Tongue (tissue), 1 donor: ENCODE measurements at regions not wholly inside any gene's neighbourhood (a gene's known extent, or its start where the extent isn't known, plus 50 kb on each side); places are given as distances from the start of the nearest gene placed in this dataset.
"Not testable (repeated sequence)": the region's sequence is repeated elsewhere in the genome, so short reads cannot be mapped to it uniquely, and the experiment has no call there.

Source experiments
- DNase-seq: peaks from one replicate; pipeline ENCODE4 v3.0.0-alpha.2; 2015

DNA sequence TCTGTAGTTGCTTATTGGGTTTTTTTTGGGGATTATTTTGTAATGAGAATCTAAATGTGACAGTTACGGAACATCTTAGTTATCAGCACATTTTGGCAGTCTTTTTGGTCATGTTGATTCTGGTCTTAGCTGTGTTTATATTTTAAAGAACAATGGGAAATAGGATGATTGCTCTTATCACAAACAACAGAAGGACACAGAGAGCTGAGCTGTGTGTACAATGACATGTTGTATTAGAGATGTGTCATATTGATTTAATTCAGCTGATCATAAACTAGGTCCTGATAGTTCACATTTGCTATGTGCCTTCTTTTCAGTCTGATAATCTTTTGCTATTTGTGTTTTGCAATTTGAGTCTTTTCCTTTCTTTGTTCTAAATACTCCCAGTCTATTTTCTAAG lies 781.7 kb downstream of the TRHDE start:
- DNase-seq: no peak

DNA sequence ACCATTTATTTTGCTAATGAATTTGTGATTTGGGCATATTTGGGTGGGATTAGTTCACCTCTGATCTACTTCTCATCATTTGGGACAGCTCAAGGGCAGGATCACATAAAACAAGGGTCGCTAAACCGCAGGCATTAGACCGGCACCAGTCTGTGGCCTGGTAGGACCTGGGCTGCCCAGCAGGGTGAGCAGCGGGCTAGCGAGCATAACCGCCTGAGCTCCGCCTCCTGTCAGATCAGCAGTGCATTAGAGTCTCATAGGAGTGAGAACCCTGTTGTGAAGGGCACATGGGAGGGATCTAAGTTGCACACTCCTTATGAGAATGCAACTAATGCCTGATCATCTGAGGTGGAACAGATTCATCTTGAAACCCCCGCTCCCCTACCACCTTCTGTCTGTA lies 785.3 kb downstream of the TRHDE start:
- DNase-seq: no peak

DNA sequence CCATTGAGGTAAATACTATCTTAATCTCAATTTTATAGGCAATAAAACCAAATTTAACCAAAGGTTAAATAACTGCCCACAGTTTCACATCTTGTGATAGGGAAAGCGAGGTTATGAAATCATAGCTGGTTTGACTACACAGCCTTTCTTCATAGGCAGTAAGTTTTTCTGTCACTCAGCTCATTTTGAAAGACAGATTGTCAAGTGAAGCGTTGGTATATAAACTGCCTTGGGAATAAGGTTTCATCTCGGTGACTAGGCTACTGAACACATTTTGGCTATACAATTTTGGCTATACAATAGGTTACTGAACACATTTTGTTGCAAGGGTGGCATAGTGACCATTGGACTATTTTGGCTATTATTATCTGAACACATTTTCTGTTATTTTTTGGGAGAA lies 793.7 kb downstream of the TRHDE start:
- no peak for DNase-seq

DNA sequence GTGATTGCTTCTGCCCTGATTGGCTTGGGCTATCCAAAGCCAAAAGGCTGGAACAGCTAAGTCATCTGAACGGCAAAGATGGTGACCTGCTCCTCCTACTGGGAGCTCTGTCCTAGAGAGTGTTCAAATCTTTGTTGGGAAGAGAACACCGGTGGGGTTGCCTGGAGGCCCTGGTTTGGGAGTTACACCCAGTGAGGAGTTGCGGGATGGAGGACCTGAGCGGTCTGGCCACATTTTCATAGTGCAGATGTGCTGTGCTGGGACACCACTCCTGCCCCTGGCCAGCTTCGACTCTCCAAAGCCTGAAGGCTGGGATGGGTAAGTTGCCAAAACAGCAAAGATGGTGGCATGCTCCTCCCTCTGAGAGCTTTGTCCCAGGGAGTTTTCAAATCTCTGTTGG lies 795.4 kb downstream of the TRHDE start:
- DNase-seq: no peak

DNA sequence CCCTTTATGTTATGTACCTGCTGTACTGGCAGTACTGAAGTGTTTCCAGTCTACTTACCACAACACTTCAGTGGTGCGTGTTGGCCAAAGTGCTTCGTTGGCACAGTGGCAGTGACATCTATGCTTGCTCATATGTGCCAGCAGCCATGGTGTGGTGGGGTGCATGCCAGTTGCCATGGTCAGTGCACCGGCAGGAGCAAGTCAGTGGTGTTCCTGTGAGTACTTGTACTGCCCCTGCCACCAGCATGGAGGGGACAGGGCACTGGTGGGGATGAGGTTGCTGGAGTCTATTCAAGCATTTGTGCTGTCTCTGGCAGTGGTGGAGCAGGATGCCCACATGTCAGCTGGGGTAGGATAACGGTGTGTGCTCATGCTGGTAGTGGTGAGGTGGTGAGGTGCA lies 800.0 kb downstream of the TRHDE start:
- no peak for DNase-seq

DNA sequence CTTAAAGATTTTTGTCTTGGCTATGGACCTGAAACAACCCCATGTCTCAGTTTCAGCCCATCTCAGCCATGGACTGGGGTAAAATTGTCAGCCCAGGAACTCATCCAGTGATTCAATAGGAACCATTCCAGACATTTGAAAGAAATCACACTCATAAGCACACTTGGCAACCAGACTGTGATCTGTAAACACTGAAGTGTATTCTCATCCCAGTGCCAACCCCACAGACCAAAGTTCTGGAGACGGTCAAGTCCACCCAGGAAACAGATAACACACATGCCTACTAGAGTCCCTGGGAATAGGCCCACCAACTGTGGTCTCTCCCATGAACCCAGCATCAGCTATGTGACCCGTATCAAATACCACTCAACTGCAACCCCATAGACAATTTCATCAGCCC lies 804.6 kb downstream of the TRHDE start:
- DNase-seq: no peak

DNA sequence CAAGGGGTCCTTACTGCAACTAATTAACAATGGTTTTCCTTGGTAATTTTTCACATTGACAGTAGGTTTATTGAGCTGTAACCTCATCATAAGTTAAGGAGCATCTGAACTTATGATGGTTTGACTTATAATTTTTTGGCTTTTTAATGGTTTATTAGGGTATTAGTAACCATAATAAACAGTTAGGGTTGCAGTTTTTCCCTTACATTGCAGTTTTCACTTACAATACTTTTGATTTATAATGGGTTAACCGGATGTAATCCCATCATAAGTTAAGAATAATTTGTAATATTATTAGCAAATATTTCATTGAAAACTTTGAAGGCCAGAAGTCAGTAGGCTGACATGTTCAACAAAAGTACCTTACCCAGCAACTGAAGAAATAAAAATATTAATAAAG lies 811.6 kb downstream of the TRHDE start:
- DNase-seq: no peak

DNA sequence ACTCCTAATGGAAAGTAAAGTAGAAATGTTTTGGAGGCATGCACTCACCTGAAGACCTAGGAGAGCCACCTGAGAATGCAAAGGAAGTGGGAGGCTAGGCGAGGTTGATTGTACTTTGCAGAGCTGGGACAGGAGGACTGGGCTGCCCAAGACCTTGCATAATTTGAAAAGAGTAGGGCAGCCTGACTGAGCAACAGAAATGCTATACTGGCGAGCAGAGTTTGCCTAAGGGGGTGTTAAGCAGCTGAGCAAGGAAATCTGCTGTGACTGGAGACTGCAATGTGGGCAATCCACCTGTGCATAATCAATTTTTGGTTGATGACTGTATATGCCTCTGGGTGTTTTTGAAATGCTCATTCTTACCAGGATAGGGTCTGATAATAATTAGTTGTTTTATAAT lies 834.1 kb downstream of the TRHDE start:
- DNase-seq: no peak

DNA sequence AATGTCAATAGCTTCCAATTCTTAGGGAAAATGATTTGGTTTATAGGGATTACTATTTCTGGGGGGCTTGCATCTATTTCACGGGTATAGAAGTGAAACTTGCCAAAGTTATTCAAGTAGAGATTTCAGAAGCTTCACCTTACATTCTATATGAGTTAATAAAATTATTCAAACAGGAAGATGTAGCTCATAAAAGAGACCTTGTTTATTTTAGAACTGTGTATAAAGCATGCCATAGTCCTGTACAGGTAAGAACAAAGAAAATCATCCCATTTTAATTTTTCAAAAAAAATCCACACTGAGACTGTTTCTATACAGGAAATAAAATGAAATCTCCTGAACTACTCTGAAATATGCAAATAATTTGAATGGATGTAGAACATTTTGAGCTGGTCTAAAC lies 834.7 kb downstream of the TRHDE start:
- DNase-seq: no peak

DNA sequence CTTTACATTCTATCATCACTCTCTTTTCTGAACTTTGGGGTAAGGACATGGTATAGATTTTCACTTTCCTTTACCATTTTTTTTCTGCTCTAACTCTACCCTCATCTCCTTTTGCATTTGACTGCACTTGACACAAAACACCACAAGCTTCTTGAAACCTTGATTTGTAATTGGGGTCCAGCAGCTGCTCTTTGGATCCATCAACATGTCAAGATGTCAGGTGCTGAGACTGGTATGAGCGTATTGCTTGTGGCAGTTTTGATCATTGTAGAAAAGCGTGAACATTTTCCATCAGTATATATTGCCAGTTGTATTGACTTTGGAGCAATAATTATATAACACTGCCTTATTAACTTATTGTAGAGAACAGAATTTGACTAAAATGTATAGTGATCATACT lies 838.6 kb downstream of the TRHDE start:
- DNase-seq: peak; percentile 7

DNA sequence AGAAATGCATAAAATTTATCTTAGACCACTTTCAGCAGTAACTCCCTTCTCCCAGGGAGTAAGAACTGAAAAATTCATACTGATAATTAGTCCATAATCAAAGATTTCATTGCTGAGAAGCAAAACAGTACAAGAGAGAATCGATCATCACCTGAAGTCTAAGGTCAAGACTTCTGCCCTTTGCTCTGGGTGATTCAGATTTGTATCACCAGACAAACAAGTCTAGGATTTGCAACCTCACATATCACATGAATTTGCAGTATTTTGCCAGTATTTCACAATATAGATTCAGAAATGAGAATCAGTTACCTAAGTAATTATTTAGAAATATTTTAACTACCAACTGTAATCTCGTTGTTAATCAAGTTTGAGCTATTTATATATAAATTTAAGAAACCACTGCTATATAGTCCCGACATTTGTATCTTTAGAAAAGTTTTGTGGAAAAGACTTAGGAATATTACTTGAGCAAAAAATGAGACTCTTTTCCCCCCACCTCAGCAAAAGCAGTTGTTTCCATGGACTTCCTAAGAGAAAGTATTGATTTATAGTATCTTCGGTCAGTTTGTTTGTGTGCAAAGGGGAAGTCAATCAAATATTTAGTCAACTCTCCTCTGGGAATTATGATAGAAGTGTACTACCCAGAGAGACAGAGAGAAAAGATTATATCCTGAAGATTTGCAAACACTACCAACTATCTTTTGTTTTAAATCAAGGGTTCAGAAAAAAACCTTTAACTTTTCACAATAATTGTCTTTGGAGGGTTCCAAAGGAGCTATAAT lies 840.1 kb downstream of the TRHDE start:
- no peak for DNase-seq

DNA sequence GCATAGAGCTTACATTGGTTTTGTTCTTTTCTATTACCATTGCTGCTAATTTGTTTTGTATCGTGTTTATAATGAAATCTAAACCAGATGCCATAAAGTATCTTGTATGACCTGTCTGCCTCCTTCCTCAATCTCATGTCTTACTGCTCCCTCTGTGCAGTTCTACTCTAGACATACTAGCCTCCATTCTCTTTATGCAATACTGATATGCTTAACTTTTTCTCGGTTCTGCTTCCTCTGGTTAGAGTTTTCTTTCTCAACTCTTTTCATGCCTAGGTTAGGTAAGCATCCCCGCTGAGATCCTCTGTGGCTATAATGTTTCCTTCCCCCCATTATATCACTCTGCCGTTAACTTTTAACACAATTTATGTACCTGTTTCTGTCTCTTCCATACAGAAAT lies 852.3 kb downstream of the TRHDE start:
- no peak for DNase-seq

DNA sequence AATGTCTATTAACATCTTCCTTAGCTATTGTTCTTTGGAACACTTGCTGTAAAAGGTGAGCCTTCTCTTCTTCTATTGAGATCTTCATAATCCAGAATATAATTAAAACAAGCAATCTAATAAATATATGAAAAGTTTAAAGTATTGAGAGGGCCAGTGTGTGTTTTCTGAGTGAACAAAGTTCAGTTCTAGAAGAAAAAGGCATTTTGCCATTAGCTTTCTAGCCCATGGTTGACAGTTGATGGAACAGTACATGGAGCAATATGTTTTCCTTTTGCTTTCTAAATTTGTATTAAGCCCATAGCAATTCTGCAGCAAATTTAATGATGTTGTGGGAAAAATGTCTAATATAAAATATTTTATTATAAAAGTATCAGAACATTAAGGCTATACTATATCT lies 853.0 kb downstream of the TRHDE start:
- no peak for DNase-seq

DNA sequence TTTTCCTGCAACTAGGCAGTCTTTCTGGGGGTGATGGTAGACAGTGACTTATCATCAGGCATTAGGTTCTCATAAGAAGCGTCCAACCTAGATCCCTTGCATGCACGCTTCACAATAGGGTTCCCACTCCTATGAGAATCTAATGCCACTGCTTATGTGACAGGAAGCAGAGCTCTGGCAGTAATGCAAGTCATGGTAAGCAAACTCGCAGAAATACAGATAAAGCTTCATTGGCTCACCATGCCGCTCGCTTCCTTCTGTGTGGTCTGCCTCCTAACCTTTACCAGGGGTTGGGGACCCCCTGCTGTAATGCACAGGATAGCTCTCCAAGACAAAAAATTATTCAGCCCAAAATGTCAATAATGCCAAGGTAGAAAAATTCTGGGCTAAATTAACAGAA lies 864.2 kb downstream of the TRHDE start:
- DNase-seq: no peak

DNA sequence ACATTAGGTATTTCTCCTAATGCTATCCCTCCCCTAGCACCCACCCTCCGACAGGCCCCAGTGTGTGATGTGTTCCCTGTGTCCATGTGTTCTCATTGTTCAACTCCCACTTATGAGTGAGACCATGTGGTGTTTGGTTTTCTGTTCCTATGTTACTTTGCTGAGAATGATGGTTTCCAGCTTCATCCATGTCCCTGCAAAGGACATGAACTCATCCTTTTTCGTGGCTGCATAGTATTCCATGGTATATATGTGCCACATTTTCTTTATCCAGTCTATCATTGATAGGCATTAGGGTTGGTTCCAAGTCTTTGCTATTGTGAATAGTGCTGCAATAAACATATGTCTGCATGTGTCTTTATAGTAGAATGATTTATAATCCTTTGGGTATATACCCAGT lies 867.5 kb downstream of the TRHDE start:
- not testable (repeated sequence) for DNase-seq

DNA sequence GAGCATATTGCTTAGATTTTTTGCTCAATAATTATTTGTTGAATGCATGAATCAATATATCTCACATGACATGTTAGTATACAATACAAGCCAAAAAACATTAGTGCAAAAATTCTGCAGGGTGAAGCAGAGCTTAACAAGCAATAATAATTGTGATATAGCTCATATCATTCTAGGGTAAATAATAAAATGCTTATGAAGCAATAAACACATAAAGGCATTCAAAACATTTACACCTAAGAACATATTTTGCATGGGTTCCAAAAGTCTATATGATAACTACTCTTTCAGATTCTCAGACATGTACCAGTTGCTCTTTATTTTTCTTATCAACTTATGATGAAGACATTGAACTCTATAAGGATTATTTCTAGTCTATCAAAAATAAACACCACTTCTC lies 886.2 kb downstream of the TRHDE start:
- DNase-seq: no peak

DNA sequence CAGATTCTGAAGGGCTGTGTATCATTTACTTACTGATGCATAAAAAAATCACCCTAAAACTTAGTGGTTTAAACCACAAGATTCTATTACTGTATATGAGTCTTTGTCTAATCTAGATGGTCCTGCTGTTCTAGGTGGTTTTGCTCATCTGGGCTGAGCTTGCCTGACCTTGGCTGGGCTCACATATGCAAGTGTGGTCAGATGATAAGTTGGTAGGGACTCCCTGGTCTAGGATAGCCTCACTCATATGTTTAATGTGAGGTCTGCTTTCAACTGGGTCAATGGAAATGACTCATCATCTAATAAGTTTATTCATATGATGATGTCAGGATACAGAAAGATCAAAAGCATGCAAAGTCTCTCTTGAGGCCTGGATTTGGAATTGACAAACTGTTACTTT lies 887.8 kb downstream of the TRHDE start:
- no peak for DNase-seq

DNA sequence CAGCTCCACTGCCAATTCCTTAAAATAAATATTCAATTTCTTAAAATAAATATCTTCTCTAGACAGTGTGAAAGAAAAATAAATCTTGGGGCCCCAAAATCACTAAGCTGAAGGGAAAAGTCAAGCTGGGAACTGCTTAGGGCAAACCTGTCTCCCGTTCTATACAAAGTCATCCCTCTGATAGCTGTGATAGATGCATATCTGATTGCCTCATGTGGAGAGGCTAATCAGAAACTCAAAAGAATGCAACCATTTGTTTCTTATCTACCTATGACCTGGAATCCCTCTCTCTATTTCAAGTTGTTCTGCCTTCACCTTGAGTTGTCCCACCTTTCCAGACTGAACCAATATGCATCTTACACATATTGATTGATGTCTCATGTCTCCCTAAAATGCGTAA lies 889.8 kb downstream of the TRHDE start:
- DNase-seq: no peak

DNA sequence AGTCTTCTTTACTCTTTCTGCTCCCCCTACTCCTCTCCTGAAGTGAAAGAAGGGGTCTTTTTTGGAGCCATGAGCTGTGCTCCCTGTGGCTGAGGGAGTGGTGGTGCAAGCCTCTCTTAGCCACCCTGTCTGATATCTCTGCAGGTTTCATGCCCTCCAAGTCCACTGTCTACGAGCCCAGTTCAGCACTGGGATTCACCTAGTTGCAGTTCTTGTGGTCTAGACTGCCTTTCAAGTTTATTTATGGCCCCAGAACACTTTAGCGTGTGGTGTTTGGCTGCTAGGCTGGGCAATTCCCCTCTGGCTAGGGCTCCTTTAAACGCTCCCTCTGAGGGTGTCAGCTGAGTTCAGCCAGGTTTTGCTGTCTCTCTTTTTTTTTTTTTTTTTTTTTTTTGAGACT lies 908.6 kb downstream of the TRHDE start:
- no peak for DNase-seq

DNA sequence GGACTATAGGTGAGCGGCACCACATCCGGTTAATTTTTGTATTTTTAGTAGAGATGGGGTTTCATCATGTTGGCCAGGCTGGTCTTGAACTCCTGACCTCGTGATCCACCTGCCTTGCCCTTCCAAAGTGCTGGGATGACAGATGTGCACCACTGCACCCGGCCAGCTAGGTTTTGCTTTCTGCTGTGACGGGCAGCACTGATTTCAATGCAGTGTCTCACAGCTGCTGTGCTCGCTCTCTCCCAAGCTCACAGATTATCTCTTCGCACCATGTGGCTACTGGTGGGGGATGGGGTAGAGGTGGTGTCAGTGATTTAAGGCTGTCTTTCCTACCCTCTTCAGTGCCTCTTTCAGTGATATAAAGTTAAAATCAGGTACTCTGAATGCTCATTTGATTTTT lies 909.1 kb downstream of the TRHDE start:
- peak; percentile 2 for DNase-seq

DNA sequence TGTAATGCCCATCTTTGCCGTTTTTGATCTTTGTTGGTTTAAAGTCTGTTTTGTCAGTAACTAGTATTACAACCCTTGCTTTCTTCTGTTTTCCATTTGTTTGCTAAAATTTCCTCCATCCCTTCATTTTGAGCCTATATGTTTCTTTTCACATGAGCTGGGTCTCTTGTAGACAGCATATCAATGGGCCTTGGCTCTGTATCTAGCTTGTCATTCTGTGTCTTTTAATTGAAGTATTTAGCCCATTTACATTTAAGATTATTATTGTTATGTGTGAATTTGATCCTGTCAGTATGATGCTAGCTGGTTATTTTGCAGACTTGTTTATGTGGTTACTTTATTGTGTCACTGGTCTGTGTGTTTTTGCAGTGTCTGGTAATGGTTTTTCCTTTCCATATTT lies 913.2 kb downstream of the TRHDE start:
- DNase-seq: no peak

DNA sequence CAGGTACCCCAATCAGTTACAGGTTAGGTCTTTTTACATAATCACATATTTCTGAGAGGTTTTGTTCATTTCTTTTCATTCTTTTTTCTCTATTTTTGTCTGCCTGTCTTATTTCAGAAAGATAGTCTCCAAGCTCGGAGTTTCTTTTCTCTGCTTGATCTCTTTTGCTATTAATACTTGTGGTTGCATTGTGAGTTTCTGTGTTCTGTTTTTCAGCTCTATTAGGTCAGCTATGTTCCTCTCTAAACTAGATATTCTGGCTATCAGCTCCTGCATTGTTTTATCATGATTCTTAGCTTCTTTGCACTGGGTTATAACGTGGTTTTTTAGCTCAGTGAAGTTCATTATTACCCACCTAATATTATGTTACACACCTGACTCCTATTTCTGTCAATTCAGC lies 914.1 kb downstream of the TRHDE start:
- no peak for DNase-seq

DNA sequence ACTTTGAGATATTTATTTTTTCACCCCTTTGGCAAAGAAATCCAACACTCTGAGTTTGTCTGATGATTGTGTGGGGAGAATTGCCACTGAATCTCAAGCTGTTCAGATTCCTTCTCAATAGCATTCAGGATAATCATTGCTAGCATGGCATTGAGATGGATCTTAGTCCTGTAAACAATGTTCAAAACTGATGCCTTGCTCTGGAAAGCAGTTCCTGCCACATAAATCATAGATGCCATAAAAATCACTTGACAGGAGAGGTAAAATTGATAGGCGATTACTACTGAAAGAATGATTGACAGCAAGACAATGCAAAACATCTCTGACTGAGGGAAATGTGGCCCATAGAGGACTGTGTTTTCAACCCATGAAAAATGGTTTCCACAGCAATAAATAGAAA lies 915.6 kb downstream of the TRHDE start:
- DNase-seq: no peak

DNA sequence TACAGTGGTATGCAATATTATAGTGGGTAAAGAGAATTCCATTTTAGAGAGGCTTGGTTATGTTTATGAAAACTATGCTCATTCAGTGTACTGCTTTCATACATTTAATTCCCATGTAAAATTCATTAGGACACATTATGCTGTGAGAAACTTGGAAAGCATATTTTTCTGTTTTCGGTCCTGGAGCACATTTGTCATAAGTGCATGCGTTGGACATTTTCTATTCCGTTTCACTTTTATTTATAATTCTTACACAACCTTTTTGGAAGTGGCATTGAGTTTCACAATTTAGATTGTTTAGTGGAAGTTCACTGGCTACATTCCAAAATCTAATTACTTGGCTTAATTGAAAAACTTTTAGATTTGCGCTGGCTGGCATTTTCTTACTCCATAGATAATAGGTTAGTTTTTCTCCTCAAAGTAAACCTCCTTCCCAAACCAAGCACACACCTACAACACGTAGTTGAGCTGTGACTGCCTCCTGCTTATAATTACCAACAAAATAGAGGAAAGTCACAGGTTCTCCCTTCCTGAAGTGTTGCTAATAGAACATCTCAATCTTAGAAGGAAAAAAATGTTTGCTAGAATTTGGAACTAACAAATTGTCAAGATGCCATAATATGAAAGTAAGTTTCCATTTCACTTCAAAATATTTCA lies 938.5 kb downstream of the TRHDE start:
- DNase-seq: peak; percentile 26
